ENCODE measurements at regions not wholly inside any gene's neighbourhood (a gene's known extent, or its start where the extent isn't known, plus 50 kb on each side); places are given as distances from the start of the nearest gene placed in this dataset.

DNA sequence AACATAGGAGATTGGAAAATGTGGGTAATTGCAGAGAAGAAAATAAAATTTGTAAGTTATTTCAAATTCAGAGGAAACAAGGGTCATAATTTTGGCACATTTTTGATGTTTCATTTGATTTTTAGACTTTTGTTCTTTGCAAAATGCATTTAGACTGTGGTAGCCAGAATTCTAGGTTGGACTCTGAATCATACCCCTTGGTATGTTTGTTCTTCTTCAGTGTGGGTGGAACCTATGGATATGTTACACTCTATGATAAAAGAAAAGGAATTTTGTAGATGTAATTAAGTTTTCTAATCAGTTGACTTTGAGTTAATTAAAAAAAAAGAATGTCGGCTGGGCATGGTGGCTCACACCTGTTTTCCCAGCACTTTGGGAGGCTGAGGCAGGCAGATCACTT lies 827.0 kb downstream of the AACS start:
- TF ChIP-seq, protein P1, sequence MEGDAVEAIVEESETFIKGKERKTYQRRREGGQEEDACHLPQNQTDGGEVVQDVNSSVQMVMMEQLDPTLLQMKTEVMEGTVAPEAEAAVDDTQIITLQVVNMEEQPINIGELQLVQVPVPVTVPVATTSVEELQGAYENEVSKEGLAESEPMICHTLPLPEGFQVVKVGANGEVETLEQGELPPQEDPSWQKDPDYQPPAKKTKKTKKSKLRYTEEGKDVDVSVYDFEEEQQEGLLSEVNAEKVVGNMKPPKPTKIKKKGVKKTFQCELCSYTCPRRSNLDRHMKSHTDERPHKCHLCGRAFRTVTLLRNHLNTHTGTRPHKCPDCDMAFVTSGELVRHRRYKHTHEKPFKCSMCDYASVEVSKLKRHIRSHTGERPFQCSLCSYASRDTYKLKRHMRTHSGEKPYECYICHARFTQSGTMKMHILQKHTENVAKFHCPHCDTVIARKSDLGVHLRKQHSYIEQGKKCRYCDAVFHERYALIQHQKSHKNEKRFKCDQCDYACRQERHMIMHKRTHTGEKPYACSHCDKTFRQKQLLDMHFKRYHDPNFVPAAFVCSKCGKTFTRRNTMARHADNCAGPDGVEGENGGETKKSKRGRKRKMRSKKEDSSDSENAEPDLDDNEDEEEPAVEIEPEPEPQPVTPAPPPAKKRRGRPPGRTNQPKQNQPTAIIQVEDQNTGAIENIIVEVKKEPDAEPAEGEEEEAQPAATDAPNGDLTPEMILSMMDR (IDR thresholded peaks at IDR 0.05; ENCODE audit: insufficient read depth, low read length, poor library complexity, severe bottlenecking) = no peak
- TF ChIP-seq EZH2phosphoT487 (conservative IDR thresholded peaks at IDR 0.05; ENCODE audit: low read length) = no peak
